ENCODE measurements at regions not wholly inside any gene's neighbourhood (a gene's known extent, or its start where the extent isn't known, plus 50 kb on each side); places are given as distances from the start of the nearest gene placed in this dataset.

- no peak for TF ChIP-seq ZNF274 (IDR thresholded peaks at IDR 0.05; ENCODE audit: low read depth, low read length)
- TF ChIP-seq SUZ12 (IDR thresholded peaks at IDR 0.05; ENCODE audit: extremely low read depth, insufficient read depth, insufficient read length): no peak
- no peak for TF ChIP-seq YY1 (IDR thresholded peaks at IDR 0.05; ENCODE audit: insufficient read depth, insufficient read length)
These were observed 185.1 kb upstream of the ROPN1 start for GRCh38 chr3:124177071-124177470.
